ENCODE measurements at regions not wholly inside any gene's neighbourhood (a gene's known extent, or its start where the extent isn't known, plus 50 kb on each side); places are given as distances from the start of the nearest gene placed in this dataset.

- Histone ChIP-seq H3K36me3 (no peaks in the 10 kb centered on the region), H3K27me3 (no peaks in the 10 kb centered on the region), H3K27ac (no peak overlapping the region), H3K9me3 (no peaks in the 10 kb centered on the region), H3K4me1 (no peaks in the 10 kb centered on the region), H3K4me3 (no peak overlapping the region)
- no peak for DNase-seq
- WGBS, 5 donors, result 37 to 51% (median 43%) methylated on average over 3 of the region's 3 CpGs
- intact Hi-C loops (cut with DNase I; ENCODE audit: low total_unique reads), result no loop called here
- TF ChIP-seq EP300 (IDR thresholded peaks at IDR 0.05), result no peak
- no peak for TF ChIP-seq POLR2AphosphoS5 (IDR thresholded peaks at IDR 0.05)
- no peak for TF ChIP-seq CTCF (IDR thresholded peaks at IDR 0.05)
- no peak for TF ChIP-seq POLR2A (IDR thresholded peaks at IDR 0.05)
Observed at GRCh38 chr4:17397611-17398010, 114.3 kb downstream of the QDPR start.

- peak in 1 of 2 donors; percentile 56 for DNase-seq
- 15 to 32% (median 27%) methylated on average over 2 of the region's 2 CpGs for WGBS, 5 donors
- no peaks in the 10 kb centered on the region for H3K36me3 ChIP-seq
Observed at GRCh38 chr4:17385403-17385802, 126.5 kb downstream of the QDPR start.

GRCh38 chr4:17380347-17380746 is 131.5 kb downstream of the QDPR start:
- Histone ChIP-seq H3K4me3 (no peak overlapping the region), H3K4me1 (peaks cover 0 to 11% (median 5%) of the 10 kb centered on the region in 4 donors), H3K9me3 (no peaks in the 10 kb centered on the region), H3K27ac (no peak overlapping the region), H3K27me3 (no peaks in the 10 kb centered on the region), H3K36me3 (no peaks in the 10 kb centered on the region)
- intact Hi-C loops (cut with DNase I; ENCODE audit: low total_unique reads), result no loop called here
- WGBS, 5 donors, result 87 to 93% (median 92%) methylated on average over 2 of the region's 2 CpGs
- TF ChIP-seq EP300 (IDR thresholded peaks at IDR 0.05), result no peak
- no peak for TF ChIP-seq POLR2A (IDR thresholded peaks at IDR 0.05)
- no peak for TF ChIP-seq POLR2AphosphoS5 (IDR thresholded peaks at IDR 0.05)
- no peak for TF ChIP-seq CTCF (IDR thresholded peaks at IDR 0.05)
- no peak for DNase-seq

More at GRCh38 chr4:17385403-17385802, 126.5 kb downstream of the QDPR start:
- H3K4me1 ChIP-seq, result no peaks in the 10 kb centered on the region
- no peak overlapping the region for H3K27ac ChIP-seq
- H3K27me3 ChIP-seq, result no peaks in the 10 kb centered on the region
- no peak for TF ChIP-seq POLR2A (IDR thresholded peaks at IDR 0.05)
- no peak for TF ChIP-seq CTCF (IDR thresholded peaks at IDR 0.05)
- no peak for TF ChIP-seq EP300 (IDR thresholded peaks at IDR 0.05)
- TF ChIP-seq POLR2AphosphoS5 (IDR thresholded peaks at IDR 0.05), result no peak
- H3K4me3 ChIP-seq, result no peak overlapping the region
- intact Hi-C loops (cut with DNase I; ENCODE audit: low total_unique reads), result no loop called here
- H3K9me3 ChIP-seq, result no peaks in the 10 kb centered on the region

DNA sequence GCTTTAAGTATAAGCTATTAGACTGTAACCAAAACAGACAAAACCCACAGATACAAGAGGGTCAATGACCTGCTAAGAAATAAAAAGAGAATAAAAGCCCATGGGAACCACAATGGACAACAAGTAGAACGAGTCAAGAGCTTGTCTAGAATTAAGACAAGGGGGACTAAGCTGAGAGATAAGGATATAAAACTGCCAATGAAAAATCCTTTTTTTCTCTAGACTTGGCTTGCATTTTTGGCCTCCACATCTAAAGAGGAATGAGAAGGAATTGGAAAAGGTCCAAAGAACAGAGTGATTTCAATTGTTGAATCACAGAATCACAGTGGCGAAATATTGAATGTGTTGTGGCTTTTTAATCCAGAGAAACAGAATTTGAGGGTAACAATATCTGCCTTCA is 135.7 kb downstream of the QDPR start:
- 36 to 43% (median 37%) methylated on average over 2 of the region's 2 CpGs for WGBS, 5 donors
- Histone ChIP-seq H3K36me3 (no peaks in the 10 kb centered on the region), H3K27ac (no peak overlapping the region), H3K4me1 (peaks cover 0 to 12% (median 5%) of the 10 kb centered on the region in 4 donors), H3K4me3 (no peak overlapping the region), H3K9me3 (no peaks in the 10 kb centered on the region), H3K27me3 (no peaks in the 10 kb centered on the region)
- no peak for TF ChIP-seq EP300 (IDR thresholded peaks at IDR 0.05)
- no peak for TF ChIP-seq CTCF (IDR thresholded peaks at IDR 0.05)
- no peak for TF ChIP-seq POLR2A (IDR thresholded peaks at IDR 0.05)
- TF ChIP-seq POLR2AphosphoS5 (IDR thresholded peaks at IDR 0.05), result no peak
- DNase-seq, result peak in 1 of 2 donors; percentile 46
- intact Hi-C loops (cut with DNase I; ENCODE audit: low total_unique reads), result no loop called here

Measured in stomach (tissue), 8 donors.